ENCODE measurements at regions not wholly inside any gene's neighbourhood (a gene's known extent, or its start where the extent isn't known, plus 50 kb on each side); places are given as distances from the start of the nearest gene placed in this dataset.

GRCh38 chr9:107542411-107543157 lies 53.0 kb upstream of the KLF4 start:
- no peak for DNase-seq
- H3K4me3 ChIP-seq = no peak overlapping the region
- H3K9me3 ChIP-seq = no peaks in the 10 kb centered on the region
- no peaks in the 10 kb centered on the region for H3K4me1 ChIP-seq
- TF ChIP-seq POLR2A (IDR thresholded peaks at IDR 0.05) = no peak
- TF ChIP-seq CTCF (IDR thresholded peaks at IDR 0.05) = no peak
- H3K27me3 ChIP-seq = no peaks in the 10 kb centered on the region
- no peak overlapping the region for H3K27ac ChIP-seq
- no peaks in the 10 kb centered on the region for H3K36me3 ChIP-seq

GRCh38 chr9:107541523-107541922 lies 52.0 kb upstream of the KLF4 start:
- Histone ChIP-seq H3K27ac (no peak overlapping the region), H3K27me3 (no peaks in the 10 kb centered on the region), H3K4me1 (no peaks in the 10 kb centered on the region), H3K9me3 (no peaks in the 10 kb centered on the region), H3K36me3 (no peaks in the 10 kb centered on the region), H3K4me3 (no peak overlapping the region)
- DNase-seq = no peak
- TF ChIP-seq POLR2A (IDR thresholded peaks at IDR 0.05) (no peak), CTCF (IDR thresholded peaks at IDR 0.05) (no peak)

GRCh38 chr9:107540164-107540561 lies 50.6 kb upstream of the KLF4 start:
- Histone ChIP-seq H3K4me3 (no peak overlapping the region), H3K27me3 (no peaks in the 10 kb centered on the region), H3K4me1 (no peaks in the 10 kb centered on the region), H3K36me3 (no peaks in the 10 kb centered on the region), H3K27ac (no peak overlapping the region), H3K9me3 (no peaks in the 10 kb centered on the region)
- DNase-seq = no peak
- TF ChIP-seq CTCF (IDR thresholded peaks at IDR 0.05) (no peak), POLR2A (IDR thresholded peaks at IDR 0.05) (no peak)

- no peak overlapping the region for H3K27ac ChIP-seq
- TF ChIP-seq CTCF (IDR thresholded peaks at IDR 0.05) = peak in 1 of 6 experiments; percentile 17
- TF ChIP-seq POLR2A (IDR thresholded peaks at IDR 0.05) = no peak
Observed at GRCh38 chr9:107539427-107540163, 50.0 kb upstream of the KLF4 start.

More at GRCh38 chr9:107539427-107540163, 50.0 kb upstream of the KLF4 start:
- no peak for DNase-seq
- no peaks in the 10 kb centered on the region for H3K9me3 ChIP-seq
- H3K4me3 ChIP-seq = no peak overlapping the region
- H3K4me1 ChIP-seq = no peaks in the 10 kb centered on the region
- H3K36me3 ChIP-seq = no peaks in the 10 kb centered on the region
- H3K27me3 ChIP-seq = no peaks in the 10 kb centered on the region

Small RNAs in the stretch of these regions (small RNA-seq; reads per million reads assigned to genes)
- gene RN7SL659P (0 reads per million in 2 donors), gene RNA5SP293 (0 reads per million in 2 donors), gene RNU6-1064P (0 reads per million in 2 donors), gene RNU6-996P (0 reads per million in 2 donors)
